Uterus (tissue), 3 donors: ENCODE measurements at regions not wholly inside any gene's neighbourhood (a gene's known extent, or its start where the extent isn't known, plus 50 kb on each side); places are given as distances from the start of the nearest gene placed in this dataset.

ENCODE experiments used
- DNase-seq, 2 donors: peaks; one replicate each; pipeline ENCODE4 v3.0.0-alpha.2; 2019 to 2020
- H3K27ac ChIP-seq, 2 donors: fragments of 200-600 bp; sonication (generic); 1 replicate in 1 of 2; 2 replicates in 1 of 2; pipeline ENCODE4 v1.5.1; 2016 to 2018
- H3K27me3 ChIP-seq, 2 donors: fragments of 200-600 bp; sonication (generic); one replicate each; pipeline ENCODE4 v1.5.1; 2018 to 2019; ENCODE audit warnings: control low read depth in 1 of 2
- H3K36me3 ChIP-seq, 2 donors: fragments of 200-600 bp; sonication (generic); one replicate each; pipeline ENCODE4 v1.5.1; 2019; ENCODE audit warnings: control low read depth in 1 of 2
- H3K4me1 ChIP-seq, 2 donors: fragments of 200-600 bp; sonication (generic); one replicate each; pipeline ENCODE4 v1.5.1; 2018 to 2019; ENCODE audit warnings: control low read depth in 1 of 2
- H3K4me3 ChIP-seq, 2 donors: fragments of 200-600 bp; sonication (generic); 1 replicate in 1 of 2; 2 replicates in 1 of 2; pipeline ENCODE4 v1.5.1; 2018 to 2019; ENCODE audit warnings: mild to moderate bottlenecking in 1 of 2
- H3K9me3 ChIP-seq, 2 donors: fragments of 200-600 bp; sonication (generic); one replicate each; pipeline ENCODE4 v1.5.1; 2019; ENCODE audit warnings: control low read depth in 1 of 2
- CTCF ChIP-seq, 4 experiments: fragments of 200-600 bp in 2 of 4; fragments of 450-650 bp in 2 of 4; sonication (generic) in 2 of 4; IDR thresholded peaks; one replicate each; pipeline ENCODE4 v1.5.1; 2016 to 2019; ENCODE audit warnings: antibody characterized with exemption in 4 of 4, mild to moderate bottlenecking in 2 of 4, moderate library complexity in 1 of 4
- POLR2A ChIP-seq, 2 donors: fragments of 450-650 bp; IDR thresholded peaks; one replicate each; pipeline ENCODE4 v1.6.1; 2016; ENCODE audit warnings: antibody characterized with exemption in 2 of 2, mild to moderate bottlenecking in 1 of 2, moderate library complexity in 1 of 2
- intact Hi-C: fragments of 100-400 bp; cut with DNase I; formaldehyde crosslinking; loops from one replicate; pipeline ENCODE4 v1.15.1; 2023; ENCODE audit warnings: low total_unique reads
- donor health status: DM: yes; HTN: yes; CAD: no.

GRCh38 chr4:147175460-147176025 is 229.9 kb upstream of the TTC29 start:
- Histone ChIP-seq H3K4me3 (no peak overlapping the region), H3K27ac (peak overlapping the region in 1 of 2 donors; percentile 72), H3K27me3 (no peaks in the 10 kb centered on the region), H3K9me3 (no peaks in the 10 kb centered on the region), H3K36me3 (no peaks in the 10 kb centered on the region), H3K4me1 (peaks cover 0 to 3% of the 10 kb centered on the region in 2 donors)
- no peak for DNase-seq
- TF ChIP-seq CTCF (IDR thresholded peaks at IDR 0.05) (no peak), POLR2A (IDR thresholded peaks at IDR 0.05) (no peak)
- intact Hi-C loops: no loop called here

DNA sequence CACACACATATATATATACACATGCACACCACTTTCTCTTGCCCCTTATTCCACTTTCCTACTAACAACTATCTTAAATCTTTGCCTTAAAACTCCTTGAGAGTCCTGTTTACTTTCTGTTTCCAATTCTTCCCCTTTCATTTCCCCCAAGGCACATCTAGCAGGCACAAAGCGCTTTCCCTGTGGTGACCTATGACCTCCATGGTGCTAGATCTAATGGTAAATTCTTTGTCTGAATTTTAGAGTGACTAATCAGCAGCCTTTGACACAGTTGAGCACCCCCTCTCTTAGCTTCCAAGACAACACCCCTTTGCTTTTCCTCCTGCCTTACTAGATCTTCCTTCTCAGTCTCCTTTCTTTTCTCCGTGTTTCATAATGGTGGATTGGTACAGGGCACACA is 236.4 kb upstream of the TTC29 start:
- no peaks in the 10 kb centered on the region for H3K9me3 ChIP-seq
- TF ChIP-seq CTCF (IDR thresholded peaks at IDR 0.05) (no peak), POLR2A (IDR thresholded peaks at IDR 0.05) (no peak)
- no peaks in the 10 kb centered on the region for H3K27me3 ChIP-seq
- DNase-seq: no peak
- no peaks in the 10 kb centered on the region for H3K36me3 ChIP-seq
- no peaks in the 10 kb centered on the region for H3K4me1 ChIP-seq
- no peak overlapping the region for H3K27ac ChIP-seq
- no peak overlapping the region for H3K4me3 ChIP-seq
- intact Hi-C loops: no loop called here

DNA sequence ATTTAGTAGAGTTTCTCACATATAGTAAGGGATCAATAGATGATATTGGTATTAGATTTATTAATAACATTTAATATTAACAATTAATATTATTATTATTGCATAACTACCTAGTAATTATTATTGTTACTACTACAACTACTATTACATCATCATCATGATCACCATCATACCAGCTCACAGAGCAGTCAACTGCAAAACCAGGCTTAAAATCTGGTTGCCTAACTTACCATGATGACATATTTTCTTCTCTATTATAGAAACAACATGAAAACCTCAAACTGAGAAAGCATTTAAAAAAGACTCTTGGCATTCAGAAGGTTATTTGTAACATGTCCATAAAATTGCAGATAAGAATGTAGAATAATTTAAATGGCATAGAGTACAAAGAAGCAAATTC is 247.0 kb upstream of the TTC29 start:
- no peak for DNase-seq
- intact Hi-C loops: no loop called here
- H3K27ac ChIP-seq: no peak overlapping the region

GRCh38 chr4:147194114-147194513 is 248.4 kb upstream of the TTC29 start:
- intact Hi-C loops: no loop called here
- Histone ChIP-seq H3K27me3 (no peaks in the 10 kb centered on the region), H3K4me3 (no peak overlapping the region), H3K27ac (peak overlapping the region in 1 of 2 donors; percentile 6), H3K36me3 (no peaks in the 10 kb centered on the region), H3K9me3 (no peaks in the 10 kb centered on the region), H3K4me1 (no peaks in the 10 kb centered on the region)
- no peak for TF ChIP-seq CTCF (IDR thresholded peaks at IDR 0.05)
- no peak for TF ChIP-seq POLR2A (IDR thresholded peaks at IDR 0.05)
- no peak for DNase-seq

More for the DNA sequence above, 247.0 kb upstream of the TTC29 start:
- Histone ChIP-seq H3K9me3 (no peaks in the 10 kb centered on the region), H3K4me3 (no peak overlapping the region), H3K36me3 (no peaks in the 10 kb centered on the region), H3K27me3 (no peaks in the 10 kb centered on the region), H3K4me1 (no peaks in the 10 kb centered on the region)
- TF ChIP-seq POLR2A (IDR thresholded peaks at IDR 0.05): no peak
- TF ChIP-seq CTCF (IDR thresholded peaks at IDR 0.05): no peak

DNA sequence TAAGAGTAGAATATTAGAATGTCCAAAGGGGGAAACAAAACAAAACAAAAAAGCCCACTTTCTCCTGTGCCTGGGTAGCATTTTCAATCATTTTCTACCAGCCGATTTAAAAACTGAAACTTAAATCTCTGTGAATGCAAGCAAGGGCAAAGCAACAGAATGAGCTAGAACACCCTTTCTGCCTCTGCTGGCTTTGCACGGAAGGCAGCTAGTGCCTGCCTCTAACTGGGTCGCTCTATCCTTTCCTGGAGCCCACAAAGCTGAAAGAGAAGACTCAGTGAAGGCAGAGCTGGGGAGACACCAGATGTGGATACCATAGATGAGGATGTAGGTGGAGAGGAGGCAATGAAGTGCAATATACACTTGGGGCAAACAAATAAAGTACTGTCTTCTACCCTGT is 248.9 kb upstream of the TTC29 start:
- Histone ChIP-seq H3K27ac (peak overlapping the region in 1 of 2 donors; percentile 6), H3K4me3 (no peak overlapping the region)
- intact Hi-C loops: no loop called here

More for the DNA sequence above, 248.9 kb upstream of the TTC29 start:
- no peaks in the 10 kb centered on the region for H3K36me3 ChIP-seq
- DNase-seq: no peak
- no peaks in the 10 kb centered on the region for H3K9me3 ChIP-seq
- H3K27me3 ChIP-seq: no peaks in the 10 kb centered on the region
- H3K4me1 ChIP-seq: no peaks in the 10 kb centered on the region
- no peak for TF ChIP-seq POLR2A (IDR thresholded peaks at IDR 0.05)
- no peak for TF ChIP-seq CTCF (IDR thresholded peaks at IDR 0.05)
